Retinal pigment epithelial cell (primary cell): ENCODE measurements at regions not wholly inside any gene's neighbourhood (a gene's known extent, or its start where the extent isn't known, plus 50 kb on each side); places are given as distances from the start of the nearest gene placed in this dataset.
"Not testable (repeated sequence)": the region's sequence is repeated elsewhere in the genome, so short reads cannot be mapped to it uniquely, and the experiment has no call there.

Source experiments
- DNase-seq: peaks from one replicate; pipeline ENCODE4 v3.0.0-alpha.2; 2010; ENCODE audit warnings: low read depth
- H3K4me3 ChIP-seq: 2 replicates; pipeline ENCODE4 v1.5.1; 2011; ENCODE audit warnings: mild to moderate bottlenecking, low read length, control low read depth, moderate library complexity
- CTCF ChIP-seq: conservative IDR thresholded peaks from 2 replicates; pipeline ENCODE4 v1.5.1; 2011; ENCODE audit warnings: low read depth, low read length, control low read depth, inconsistent platforms

- DNase-seq, result no peak
- no peak for TF ChIP-seq CTCF
- H3K4me3 ChIP-seq, result no peak overlapping the region
Observed at GRCh38 chrX:123093792-123094191, 90.3 kb upstream of the GRIA3 start.

- no peak overlapping the region for H3K4me3 ChIP-seq
- no peak for DNase-seq
- TF ChIP-seq CTCF, result no peak
Observed at GRCh38 chrX:123108513-123109427, 75.3 kb upstream of the GRIA3 start.

GRCh38 chrX:123121241-123121640 lies 62.8 kb upstream of the GRIA3 start:
- no peak for DNase-seq
- no peak overlapping the region for H3K4me3 ChIP-seq
- no peak for TF ChIP-seq CTCF

GRCh38 chrX:123129805-123130204 lies 54.3 kb upstream of the GRIA3 start:
- DNase-seq, H3K4me3 ChIP-seq: not testable (repeated sequence)
